ENCODE measurements at regions not wholly inside any gene's neighbourhood (a gene's known extent, or its start where the extent isn't known, plus 50 kb on each side); places are given as distances from the start of the nearest gene placed in this dataset.

GRCh38 chr9:31232485-31232884 lies 1152.0 kb upstream of the ACO1 start:
- CTCF ChIA-PET, result no interaction called here
- POLR2A ChIA-PET (ENCODE audit: low non-redundant PET), result no interaction called here

GRCh38 chr9:31236344-31236743 lies 1148.1 kb upstream of the ACO1 start:
- DNase-seq (ENCODE audit: low spot score), result no peak
- TF ChIP-seq CTCF (conservative IDR thresholded peaks at IDR 0.05; ENCODE audit: low read depth), result no peak
- ChIA-PET POLR2A (ENCODE audit: low non-redundant PET) (no interaction called here), CTCF (no interaction called here)
- H3K27ac ChIP-seq, result no peak overlapping the region

More at GRCh38 chr9:31232485-31232884, 1152.0 kb upstream of the ACO1 start:
- H3K27ac ChIP-seq, result no peak overlapping the region
- TF ChIP-seq CTCF (conservative IDR thresholded peaks at IDR 0.05; ENCODE audit: low read depth), result no peak
- DNase-seq (ENCODE audit: low spot score), result no peak

GRCh38 chr9:31243386-31243785 lies 1141.1 kb upstream of the ACO1 start:
- no peak; the same call in 1 of the 2 replicates for TF ChIP-seq CTCF (conservative IDR thresholded peaks at IDR 0.05; ENCODE audit: low read depth)
- no peak overlapping the region for H3K27ac ChIP-seq
- CTCF ChIA-PET, result no interaction called here
- DNase-seq (ENCODE audit: low spot score), result no peak
- POLR2A ChIA-PET (ENCODE audit: low non-redundant PET), result no interaction called here

- no peak overlapping the region for H3K27ac ChIP-seq
- TF ChIP-seq CTCF (conservative IDR thresholded peaks at IDR 0.05; ENCODE audit: low read depth), result no peak
- no peak for DNase-seq (ENCODE audit: low spot score)
- ChIA-PET CTCF (no interaction called here), POLR2A (ENCODE audit: low non-redundant PET) (no interaction called here)
Measured at GRCh38 chr9:31248156-31248555, 1136.3 kb upstream of the ACO1 start.

- POLR2A ChIA-PET (ENCODE audit: low non-redundant PET), result no interaction called here
- H3K27ac ChIP-seq, result no peak overlapping the region
- TF ChIP-seq CTCF (conservative IDR thresholded peaks at IDR 0.05; ENCODE audit: low read depth), result no peak
- CTCF ChIA-PET, result no interaction called here
- no peak for DNase-seq (ENCODE audit: low spot score)
Measured at GRCh38 chr9:31251386-31251785, 1133.1 kb upstream of the ACO1 start.

- ChIA-PET POLR2A (ENCODE audit: low non-redundant PET) (no interaction called here), CTCF (no interaction called here)
- no peak for DNase-seq (ENCODE audit: low spot score)
- no peak overlapping the region for H3K27ac ChIP-seq
- no peak for TF ChIP-seq CTCF (conservative IDR thresholded peaks at IDR 0.05; ENCODE audit: low read depth)
Measured at GRCh38 chr9:31253800-31254762, 1130.4 kb upstream of the ACO1 start.

All from RWPE1 (cell line).